B cell (primary cell): ENCODE measurements at regions not wholly inside any gene's neighbourhood (a gene's known extent, or its start where the extent isn't known, plus 50 kb on each side); places are given as distances from the start of the nearest gene placed in this dataset.

Experiments
- ATAC-seq: fragments of 200-7000 bp; cut with Tn5 transposase; one replicate; pipeline ENCODE4 v1.10.0; 2021; ENCODE audit warnings: low read depth, mild to moderate bottlenecking, moderate number of reproducible peaks, moderate library complexity
- CTCF ChIA-PET: fragments of 350-600 bp; sonication (Branson Sonifier 250); formaldehyde crosslinking; loops from one replicate; lab custom pipeline; 2021; ENCODE audit warnings: antibody characterized with exemption, inconsistent platforms; lab: Charles Lee
- POLR2A ChIA-PET: fragments of 350-600 bp; sonication (Branson Sonifier 250); formaldehyde crosslinking; loops from one replicate; lab custom pipeline; 2021; ENCODE audit warnings: antibody characterized with exemption; lab: Charles Lee
- DNase-seq: peaks from one replicate; pipeline ENCODE4 v3.0.0; 2013
- H2AFZ ChIP-seq: 2 replicates; pipeline ENCODE4 v1.6.1; 2012; ENCODE audit warnings: mild to moderate bottlenecking, low read depth, low read length; ENCODE audit not compliant: insufficient read depth, poor library complexity, severe bottlenecking
- H3K27ac ChIP-seq, 2 donors: 1 replicate in 1 of 2; 2 replicates in 1 of 2; pipeline ENCODE4 v1.5.1; 2012 to 2013; ENCODE audit warnings: low read length in 2 of 2, mild to moderate bottlenecking in 2 of 2, moderate library complexity in 1 of 2
- H3K27me3 ChIP-seq, 4 experiments: fragments of 200-600 bp in 1 of 4; sonication (generic) in 1 of 4; replicated peaks in 1 of 4; 1 replicate in 2 of 4; 2 replicates in 2 of 4; pipeline versions ENCODE4 v1.6.1 to v1.7.0; 2013 to 2016; ENCODE audit warnings: low read length in 3 of 4, mild to moderate bottlenecking in 2 of 4, mixed read lengths in 1 of 4, moderate library complexity in 1 of 4; ENCODE audit not compliant: insufficient read depth in 4 of 4, control insufficient read depth in 3 of 4; ENCODE audit errors: control extremely low read depth in 1 of 4
- H3K36me3 ChIP-seq, 2 experiments: replicated peaks in 1 of 2; 1 replicate in 1 of 2; 2 replicates in 1 of 2; pipeline versions ENCODE4 v1.6.1 to v1.7.1; 2013; ENCODE audit warnings: low read length in 1 of 2; ENCODE audit not compliant: insufficient read depth in 2 of 2, control insufficient read depth in 1 of 2; ENCODE audit errors: control extremely low read depth in 1 of 2, extremely low read depth in 1 of 2
- H3K4me1 ChIP-seq, 2 donors: fragments of 200-600 bp in 1 of 2; sonication (generic) in 1 of 2; 1 replicate in 1 of 2; 2 replicates in 1 of 2; pipeline versions ENCODE4 v1.5.1 to v1.6.1; 2013 to 2017; ENCODE audit warnings: low read length in 2 of 2; ENCODE audit not compliant: control insufficient read depth in 2 of 2, insufficient read depth in 2 of 2
- H3K4me2 ChIP-seq: replicated peaks from 2 replicates; pipeline ENCODE3; 2012; ENCODE audit warnings: mild to moderate bottlenecking, low read depth, low read length; ENCODE audit not compliant: poor library complexity, severe bottlenecking
- H3K4me3 ChIP-seq, 5 experiments: fragments of 200-600 bp in 1 of 5; sonication (generic) in 1 of 5; 1 replicate in 3 of 5; 2 replicates in 2 of 5; pipeline versions ENCODE4 v1.5.1 to v1.7.0; 2011 to 2016; ENCODE audit warnings: low read length in 4 of 5, mild to moderate bottlenecking in 4 of 5, low read depth in 2 of 5, control low read depth in 1 of 5, moderate library complexity in 1 of 5; ENCODE audit not compliant: insufficient read depth in 1 of 5; ENCODE audit errors: control extremely low read depth in 1 of 5, extremely low read depth in 1 of 5
- H3K79me2 ChIP-seq: fragments of 200-600 bp; sonication (generic); one replicate; pipeline ENCODE4 v1.6.0; 2016; ENCODE audit warnings: low read length; ENCODE audit not compliant: control insufficient read depth, insufficient read depth
- H3K9ac ChIP-seq: fragments of 200-600 bp; sonication (generic); 2 replicates; pipeline ENCODE4 v1.6.1; 2017; ENCODE audit warnings: mild to moderate bottlenecking, low read length, moderate library complexity
- H3K9me3 ChIP-seq, 3 donors: one replicate each; pipeline versions ENCODE4 v1.6.1 to v1.7.1; 2013; ENCODE audit warnings: low read length in 2 of 3; ENCODE audit not compliant: control insufficient read depth in 2 of 3, insufficient read depth in 1 of 3; ENCODE audit errors: control extremely low read depth in 1 of 3
- H4K20me1 ChIP-seq: 2 replicates; pipeline ENCODE4 v1.6.0; 2012; ENCODE audit warnings: mild to moderate bottlenecking, low read length; ENCODE audit not compliant: insufficient read depth, control insufficient read depth, poor library complexity, severe bottlenecking
- H3K27ac Mint-ChIP-seq: one replicate; pipeline ENCODE4 v1.8.0; 2021; ENCODE audit warnings: mixed read lengths
- H3K27me3 Mint-ChIP-seq: one replicate; pipeline ENCODE4 v1.8.0; 2021; ENCODE audit warnings: mixed read lengths
- H3K4me1 Mint-ChIP-seq: one replicate; pipeline ENCODE4 v1.8.0; 2021; ENCODE audit warnings: mixed read lengths
- H3K4me3 Mint-ChIP-seq: one replicate; pipeline ENCODE4 v1.8.0; 2021; ENCODE audit warnings: mixed read lengths
- H3K9me3 Mint-ChIP-seq: one replicate; pipeline ENCODE4 v1.8.0; 2022; ENCODE audit warnings: mixed read lengths; ENCODE audit not compliant: insufficient read depth
- CTCF ChIP-seq: fragments of 200-600 bp; IDR thresholded peaks from one replicate; pipeline ENCODE4 v1.8.0; 2022; ENCODE audit warnings: antibody characterized with exemption, mild to moderate bottlenecking
- EZH2 ChIP-seq: IDR thresholded peaks from 2 replicates; pipeline ENCODE4 v1.6.1; 2012; ENCODE audit warnings: borderline replicate concordance, low read depth, mild to moderate bottlenecking, moderate library complexity, low read length; ENCODE audit not compliant: insufficient read depth, poor library complexity, severe bottlenecking
- WGBS: methylation state at CpG from one replicate; pipeline ENCODE4 v1.1.5; 2013; ENCODE audit warnings: missing lambda C conversion rate; ENCODE audit not compliant: insufficient coverage; 5-methylcytosine and 5-hydroxymethylcytosine counted together
- intact Hi-C: fragments of 100-400 bp; cut with micrococcal nuclease; formaldehyde crosslinking; loops from one replicate; pipeline ENCODE4 v1.10.0; 2022

GRCh38 chr13:106291006-106291405 lies 244.5 kb downstream of the EFNB2 start:
- no peak overlapping the region for H3K27ac ChIP-seq
- DNase-seq (no peak), ATAC-seq (no peak)
- H3K27ac Mint-ChIP-seq, result no peak overlapping the region
- no peak overlapping the region for H3K4me2 ChIP-seq
- H3K4me1 Mint-ChIP-seq, result no peaks in the 10 kb centered on the region
- H2AFZ ChIP-seq, result no peak overlapping the region
- H3K27me3 ChIP-seq, result no peaks in the 10 kb centered on the region
- no peaks in the 10 kb centered on the region for H3K4me1 ChIP-seq
- CTCF ChIA-PET, result no interaction called here
- 100% methylated on average over 1 of the region's 1 CpG for WGBS
- no peak overlapping the region for H3K9ac ChIP-seq
- H3K79me2 ChIP-seq, result no peaks in the 10 kb centered on the region
- intact Hi-C loops, result no loop called here
- no peak overlapping the region for H3K4me3 Mint-ChIP-seq
- no peaks in the 10 kb centered on the region for H3K9me3 ChIP-seq
- POLR2A ChIA-PET, result no interaction called here
- no peak overlapping the region for H3K4me3 ChIP-seq
- H4K20me1 ChIP-seq, result no peaks in the 10 kb centered on the region
- no peaks in the 10 kb centered on the region for H3K9me3 Mint-ChIP-seq
- no peak for TF ChIP-seq CTCF
- no peak for TF ChIP-seq EZH2
- H3K27me3 Mint-ChIP-seq, result no peaks in the 10 kb centered on the region
- H3K36me3 ChIP-seq, result no peaks in the 10 kb centered on the region

GRCh38 chr13:106287351-106287750 lies 248.1 kb downstream of the EFNB2 start:
- no peak overlapping the region for H3K4me2 ChIP-seq
- POLR2A ChIA-PET, result no interaction called here
- CTCF ChIA-PET, result no interaction called here
- Mint-ChIP-seq H3K9me3 (no peaks in the 10 kb centered on the region), H3K27ac (no peak overlapping the region), H3K4me3 (no peak overlapping the region), H3K4me1 (no peaks in the 10 kb centered on the region), H3K27me3 (no peaks in the 10 kb centered on the region)
- no peaks in the 10 kb centered on the region for H4K20me1 ChIP-seq
- no peak overlapping the region for H3K9ac ChIP-seq
- no peaks in the 10 kb centered on the region for H3K9me3 ChIP-seq
- no peak overlapping the region for H2AFZ ChIP-seq
- H3K4me3 ChIP-seq, result no peak overlapping the region
- no peaks in the 10 kb centered on the region for H3K4me1 ChIP-seq
- ATAC-seq (no peak), DNase-seq (no peak)
- WGBS, result 86% methylated on average over 6 of the region's 6 CpGs
- H3K36me3 ChIP-seq, result no peaks in the 10 kb centered on the region
- H3K27me3 ChIP-seq, result no peaks in the 10 kb centered on the region
- intact Hi-C loops, result no loop called here
- no peak for TF ChIP-seq EZH2
- TF ChIP-seq CTCF, result no peak
- H3K79me2 ChIP-seq, result no peaks in the 10 kb centered on the region
- no peak overlapping the region for H3K27ac ChIP-seq
